Endothelial cell of umbilical vein (primary cell): ENCODE measurements at regions not wholly inside any gene's neighbourhood (a gene's known extent, or its start where the extent isn't known, plus 50 kb on each side); places are given as distances from the start of the nearest gene placed in this dataset.

Experiments used
- EZH2 ChIP-seq: IDR thresholded peaks from 2 replicates; pipeline ENCODE4 v1.6.1; 2012; ENCODE audit warnings: borderline replicate concordance, low read depth, mild to moderate bottlenecking, moderate library complexity, low read length, inconsistent platforms; ENCODE audit not compliant: severe bottlenecking
- POLR2A ChIP-seq: IDR thresholded peaks from 2 replicates; pipeline ENCODE4 v1.6.1; 2012; ENCODE audit warnings: low read depth, mild to moderate bottlenecking, control low read depth, low read length
- POLR2AphosphoS5 ChIP-seq: IDR thresholded peaks from 2 replicates; pipeline ENCODE4 v1.6.1; 2012; ENCODE audit warnings: low read depth, mild to moderate bottlenecking, control low read depth, low read length, moderate library complexity; ENCODE audit not compliant: insufficient read depth
- TF ChIP-seq, protein P1 (sequence below), 2 donors: IDR thresholded peaks; 1 replicate in 1 of 2; 2 replicates in 1 of 2; pipeline ENCODE4 v1.5.1; 2011; ENCODE audit warnings: low read length in 2 of 2, mild to moderate bottlenecking in 2 of 2, moderate library complexity in 2 of 2, control low read depth in 1 of 2, inconsistent platforms in 1 of 2, low read depth in 1 of 2; ENCODE audit not compliant: insufficient read depth in 1 of 2; ENCODE audit errors: extremely low read depth in 1 of 2
- TF ChIP-seq, protein P2 (sequence below): IDR thresholded peaks from 2 replicates; pipeline ENCODE4 v1.6.1; 2011; ENCODE audit not compliant: insufficient read depth, insufficient read length

DNA sequence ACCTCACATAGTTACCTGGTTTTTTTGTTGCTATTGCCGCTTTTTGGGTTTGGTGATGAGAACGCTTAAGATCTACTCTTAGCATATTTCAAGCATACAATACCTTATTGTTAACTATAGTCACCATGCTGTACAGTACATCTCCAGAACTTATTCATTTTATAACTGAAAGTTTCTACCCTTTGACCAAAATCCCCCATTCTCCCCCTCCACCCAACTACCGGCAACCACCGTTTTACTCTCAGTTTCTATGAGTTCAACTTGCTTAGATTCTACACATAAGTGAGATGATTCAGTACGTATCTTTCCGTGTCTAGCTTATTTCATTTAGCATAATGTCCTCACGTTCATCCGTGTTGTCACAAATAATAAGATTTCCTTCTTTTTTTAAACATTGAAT lies 86.7 kb upstream of the IL6 start:
- TF ChIP-seq, protein P1, sequence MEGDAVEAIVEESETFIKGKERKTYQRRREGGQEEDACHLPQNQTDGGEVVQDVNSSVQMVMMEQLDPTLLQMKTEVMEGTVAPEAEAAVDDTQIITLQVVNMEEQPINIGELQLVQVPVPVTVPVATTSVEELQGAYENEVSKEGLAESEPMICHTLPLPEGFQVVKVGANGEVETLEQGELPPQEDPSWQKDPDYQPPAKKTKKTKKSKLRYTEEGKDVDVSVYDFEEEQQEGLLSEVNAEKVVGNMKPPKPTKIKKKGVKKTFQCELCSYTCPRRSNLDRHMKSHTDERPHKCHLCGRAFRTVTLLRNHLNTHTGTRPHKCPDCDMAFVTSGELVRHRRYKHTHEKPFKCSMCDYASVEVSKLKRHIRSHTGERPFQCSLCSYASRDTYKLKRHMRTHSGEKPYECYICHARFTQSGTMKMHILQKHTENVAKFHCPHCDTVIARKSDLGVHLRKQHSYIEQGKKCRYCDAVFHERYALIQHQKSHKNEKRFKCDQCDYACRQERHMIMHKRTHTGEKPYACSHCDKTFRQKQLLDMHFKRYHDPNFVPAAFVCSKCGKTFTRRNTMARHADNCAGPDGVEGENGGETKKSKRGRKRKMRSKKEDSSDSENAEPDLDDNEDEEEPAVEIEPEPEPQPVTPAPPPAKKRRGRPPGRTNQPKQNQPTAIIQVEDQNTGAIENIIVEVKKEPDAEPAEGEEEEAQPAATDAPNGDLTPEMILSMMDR (IDR thresholded peaks at IDR 0.05; ENCODE audit: extremely low read depth in 1 of 2, insufficient read depth in 1 of 2, low read depth in 1 of 2, low read length in 2 of 2): no peak
- TF ChIP-seq POLR2AphosphoS5: no peak
- TF ChIP-seq POLR2A: no peak
- TF ChIP-seq EZH2: no peak
- TF ChIP-seq, protein P2, sequence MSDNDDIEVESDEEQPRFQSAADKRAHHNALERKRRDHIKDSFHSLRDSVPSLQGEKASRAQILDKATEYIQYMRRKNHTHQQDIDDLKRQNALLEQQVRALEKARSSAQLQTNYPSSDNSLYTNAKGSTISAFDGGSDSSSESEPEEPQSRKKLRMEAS: no peak
